ENCODE measurements at regions not wholly inside any gene's neighbourhood (a gene's known extent, or its start where the extent isn't known, plus 50 kb on each side); places are given as distances from the start of the nearest gene placed in this dataset.
"Not testable (repeated sequence)": the region's sequence is repeated elsewhere in the genome, so short reads cannot be mapped to it uniquely, and the experiment has no call there.

DNA sequence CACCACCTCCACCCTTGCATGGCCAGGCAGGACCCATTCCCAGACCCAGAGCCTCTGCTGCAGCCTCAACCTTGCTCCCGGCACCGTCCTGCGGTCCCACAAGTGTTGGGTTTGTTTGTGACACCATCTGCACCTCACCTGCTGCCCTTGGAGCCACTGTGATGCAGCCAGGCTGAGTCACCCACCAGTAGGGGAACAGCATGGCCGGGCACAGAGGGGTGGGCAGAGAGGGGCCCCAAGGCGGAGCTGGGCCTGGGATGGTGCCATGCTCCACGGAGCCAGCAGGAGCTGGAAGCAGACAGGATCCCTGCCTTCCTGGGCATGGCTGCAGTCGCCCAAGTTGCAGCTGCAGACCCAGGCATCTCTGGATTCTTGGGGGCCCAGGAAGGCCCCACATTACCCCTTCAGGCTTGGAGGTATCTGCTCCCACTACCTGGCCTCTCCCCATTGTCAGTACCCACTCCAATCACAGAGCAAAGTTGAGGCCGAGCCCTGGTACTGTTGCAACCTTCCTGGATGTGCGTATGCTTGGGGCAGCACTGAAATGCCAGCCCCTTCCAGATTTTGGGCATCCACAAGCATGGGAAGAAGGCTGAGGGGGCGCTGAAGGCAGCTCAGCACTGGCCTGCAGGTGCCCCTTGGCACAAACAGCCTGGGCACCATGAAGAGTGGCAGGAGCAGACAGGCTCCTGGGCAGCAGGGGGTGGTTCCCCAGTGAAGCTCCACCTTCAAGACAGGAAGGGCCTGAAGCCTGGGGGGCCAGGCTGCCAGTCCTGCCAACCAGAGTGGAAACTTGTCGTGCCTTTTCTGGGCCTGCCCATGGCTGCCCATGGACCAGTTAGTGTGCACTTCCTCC lies 172.8 kb downstream of the MATN1 start:
- DNase-seq = no peak

DNA sequence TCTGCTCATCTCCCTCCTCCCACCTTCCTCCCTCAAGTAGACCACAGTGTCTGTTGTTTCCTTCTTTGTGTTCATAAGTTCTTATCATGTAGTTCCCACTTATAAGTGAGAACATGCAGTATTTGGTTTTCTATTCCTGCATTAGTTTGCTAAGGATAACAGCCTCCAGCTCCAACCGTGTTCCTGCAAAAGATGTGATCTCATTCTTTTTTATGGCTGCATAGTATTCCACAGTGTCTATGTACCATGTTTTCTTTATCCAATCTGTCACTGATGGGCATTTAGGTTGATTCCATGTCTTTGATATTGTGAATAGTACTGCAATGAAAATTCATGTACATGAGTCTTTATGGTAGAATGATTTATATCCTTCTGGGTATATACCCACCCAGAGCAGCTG lies 173.5 kb downstream of the MATN1 start:
- not testable (repeated sequence) for DNase-seq

DNA sequence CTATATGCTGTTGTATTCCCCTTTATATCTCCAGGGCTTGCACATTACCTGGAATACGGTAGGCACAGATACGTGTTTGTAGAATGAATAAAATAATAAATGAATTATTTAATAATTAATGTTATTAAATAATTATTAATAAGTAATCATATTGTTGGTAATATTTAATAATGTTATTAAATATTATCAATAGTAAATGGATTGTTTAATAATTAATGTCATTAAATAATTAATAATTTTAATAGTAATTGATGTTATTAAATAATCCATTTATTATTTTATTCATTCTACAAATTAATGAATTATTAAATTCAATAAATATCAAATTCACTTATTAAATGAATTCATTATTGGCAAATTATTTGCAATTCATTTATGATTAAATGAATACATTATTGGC lies 175.1 kb downstream of the MATN1 start:
- no peak for DNase-seq

DNA sequence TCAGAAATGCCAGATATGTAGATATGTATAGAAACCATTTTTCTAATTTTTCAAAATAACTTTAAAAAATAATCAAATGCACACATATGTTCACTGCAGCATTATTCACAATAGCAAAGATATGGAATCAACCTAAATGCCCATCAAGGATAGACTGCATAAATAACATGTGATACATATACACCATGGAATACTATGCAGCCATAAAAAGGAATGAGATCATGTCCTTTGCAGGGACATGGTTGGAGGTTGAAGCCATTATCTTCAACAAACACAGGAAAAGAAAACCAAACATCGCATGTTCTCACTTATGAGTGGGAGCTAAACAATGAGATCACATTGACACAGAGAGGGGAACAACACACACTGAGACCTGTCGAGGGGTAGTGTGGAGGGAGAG lies 176.1 kb downstream of the MATN1 start:
- not testable (repeated sequence) for DNase-seq

DNA sequence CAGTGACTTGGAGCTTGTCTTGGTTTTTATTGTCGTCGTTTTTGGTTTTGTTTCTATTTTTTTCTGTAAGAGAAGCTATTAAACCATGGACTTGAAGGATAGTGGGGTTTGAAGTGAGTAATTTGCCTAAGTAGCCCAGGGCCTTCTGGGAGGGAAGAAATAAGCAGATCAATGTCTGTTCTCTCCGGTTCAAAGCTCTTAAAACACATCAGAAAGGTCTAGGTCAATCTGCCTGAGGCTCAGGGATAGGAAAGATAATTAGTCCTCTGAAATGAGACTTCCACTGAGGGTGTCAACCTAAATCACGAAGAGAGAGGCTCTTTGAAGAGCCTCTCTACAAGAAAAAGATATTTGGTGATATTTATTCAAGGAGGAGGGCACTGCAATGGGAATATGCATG lies 178.0 kb downstream of the MATN1 start:
- DNase-seq = no peak

DNA sequence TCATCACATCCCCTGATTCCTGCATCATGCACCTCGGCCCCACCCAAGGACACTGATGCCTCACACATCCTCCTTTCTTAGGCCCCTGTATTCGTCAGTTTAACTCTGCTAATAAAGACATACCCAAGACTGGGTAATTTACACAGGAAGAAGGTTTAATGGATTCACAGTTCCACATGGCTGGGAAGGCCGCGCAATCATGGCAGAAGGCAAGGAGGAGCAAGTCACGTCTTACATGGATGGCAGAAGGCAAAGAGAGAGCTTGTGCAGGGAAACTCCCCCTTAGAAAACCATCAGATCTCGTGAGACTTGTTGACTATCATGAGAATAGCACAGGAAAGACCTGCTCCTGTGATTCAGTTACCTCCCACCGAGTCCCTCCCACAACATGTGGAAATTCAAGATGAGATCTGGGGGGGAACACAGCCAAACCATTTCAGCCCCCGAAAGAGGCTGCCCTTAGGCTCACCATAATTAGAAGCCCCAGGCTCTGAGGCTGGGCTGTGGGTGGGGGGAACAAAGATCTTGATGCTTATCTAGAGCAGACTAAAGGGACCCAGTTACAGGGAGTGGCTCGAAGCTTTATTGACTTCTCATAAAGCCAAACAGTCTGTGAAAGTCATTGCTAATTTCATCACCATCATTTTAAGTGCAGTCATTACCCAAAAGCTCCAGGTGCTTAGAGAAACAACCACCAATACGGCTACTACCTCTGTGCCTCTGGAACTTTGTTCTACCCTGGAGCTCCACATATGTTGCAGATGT lies 181.5 kb downstream of the MATN1 start:
- DNase-seq = no peak

DNA sequence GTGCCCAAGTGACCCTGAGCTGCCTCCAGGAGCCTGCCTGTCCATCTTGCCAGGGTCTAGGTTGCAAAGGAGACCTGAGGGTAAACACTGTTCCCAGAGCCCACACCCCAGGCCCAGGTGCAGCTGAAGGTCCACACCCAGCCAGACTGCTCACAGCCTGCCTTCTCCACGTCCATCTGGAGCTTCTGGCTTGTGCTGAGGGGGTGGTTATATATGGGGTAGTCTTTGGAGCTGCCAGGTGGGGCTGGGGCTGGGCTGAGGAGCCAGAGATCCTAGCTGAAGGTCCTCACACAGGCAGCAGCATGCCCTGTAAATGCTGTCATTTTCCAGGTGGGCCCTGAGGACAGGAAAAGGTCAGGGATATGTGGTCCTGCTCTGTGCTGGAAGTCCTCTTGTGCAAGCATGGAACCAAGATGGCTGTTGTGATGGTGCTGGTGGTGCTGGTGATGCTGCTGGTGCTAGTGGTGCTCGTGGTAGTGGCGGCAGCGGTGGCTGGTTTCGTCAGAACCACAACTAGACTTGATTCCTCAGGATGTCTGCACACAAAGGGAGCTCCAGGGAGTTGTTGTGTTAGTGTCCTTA lies 182.7 kb downstream of the MATN1 start:
- DNase-seq = no peak

DNA sequence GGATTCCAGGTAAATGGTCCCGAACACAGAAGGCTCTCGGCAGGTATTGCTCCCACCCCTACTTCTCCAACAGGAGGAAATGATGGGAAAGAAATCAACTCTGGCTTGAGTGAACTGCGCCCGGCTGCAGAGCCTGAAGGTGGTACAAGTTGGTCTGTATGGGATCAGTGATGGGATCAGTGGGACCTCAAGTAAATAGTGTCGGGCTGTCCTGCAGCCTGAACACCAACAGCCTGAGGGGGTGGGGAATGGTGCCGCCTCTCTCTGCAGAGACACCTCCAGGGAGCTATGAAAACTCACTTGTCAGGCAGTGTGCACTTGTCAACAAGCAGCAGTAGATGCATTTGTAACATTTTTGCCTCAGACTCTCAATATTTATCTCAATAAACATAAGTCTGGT lies 183.5 kb downstream of the MATN1 start:
- DNase-seq = no peak

DNA sequence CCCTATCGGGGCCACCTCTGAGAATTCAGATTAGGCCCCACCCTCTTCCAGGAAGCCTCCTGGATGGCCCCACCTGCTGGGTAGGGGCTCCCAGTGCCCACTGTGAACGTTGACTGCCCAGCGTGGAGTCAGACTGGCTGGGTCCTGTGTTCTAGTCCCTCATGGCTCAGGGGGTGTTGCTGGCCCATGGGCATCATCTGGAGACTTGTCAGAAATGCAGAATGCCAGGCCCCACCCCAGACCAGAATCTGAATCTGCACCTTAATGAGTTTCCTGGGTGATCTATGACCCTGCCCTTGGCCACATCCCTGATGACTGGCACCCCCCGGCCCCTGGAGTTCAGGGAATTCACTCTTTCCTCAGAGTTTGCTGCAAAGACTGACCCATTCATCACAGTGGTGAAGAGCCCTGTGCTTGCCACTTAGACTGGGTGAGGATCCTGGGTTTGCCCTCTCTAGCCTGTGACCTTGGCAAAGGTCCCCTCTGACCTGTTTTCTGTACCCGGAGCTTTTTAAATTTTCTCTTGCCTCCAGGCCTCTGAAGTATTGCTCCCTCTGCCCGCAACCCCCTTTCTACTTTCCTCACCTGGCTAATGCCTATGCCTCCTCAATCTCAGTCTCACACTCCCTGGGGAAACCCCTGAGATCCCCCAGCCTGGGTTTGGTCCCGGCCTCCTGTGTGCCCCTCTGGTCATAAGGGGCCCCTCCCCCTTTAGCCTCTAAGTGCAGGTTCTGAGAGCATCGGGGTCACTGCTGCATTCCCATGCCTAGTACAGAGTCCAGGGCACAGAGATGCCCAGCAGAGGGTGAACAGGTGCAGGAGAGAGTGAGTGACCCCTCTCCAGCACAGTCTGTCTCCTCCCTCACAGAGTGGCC lies 184.2 kb downstream of the MATN1 start:
- DNase-seq = no peak

DNA sequence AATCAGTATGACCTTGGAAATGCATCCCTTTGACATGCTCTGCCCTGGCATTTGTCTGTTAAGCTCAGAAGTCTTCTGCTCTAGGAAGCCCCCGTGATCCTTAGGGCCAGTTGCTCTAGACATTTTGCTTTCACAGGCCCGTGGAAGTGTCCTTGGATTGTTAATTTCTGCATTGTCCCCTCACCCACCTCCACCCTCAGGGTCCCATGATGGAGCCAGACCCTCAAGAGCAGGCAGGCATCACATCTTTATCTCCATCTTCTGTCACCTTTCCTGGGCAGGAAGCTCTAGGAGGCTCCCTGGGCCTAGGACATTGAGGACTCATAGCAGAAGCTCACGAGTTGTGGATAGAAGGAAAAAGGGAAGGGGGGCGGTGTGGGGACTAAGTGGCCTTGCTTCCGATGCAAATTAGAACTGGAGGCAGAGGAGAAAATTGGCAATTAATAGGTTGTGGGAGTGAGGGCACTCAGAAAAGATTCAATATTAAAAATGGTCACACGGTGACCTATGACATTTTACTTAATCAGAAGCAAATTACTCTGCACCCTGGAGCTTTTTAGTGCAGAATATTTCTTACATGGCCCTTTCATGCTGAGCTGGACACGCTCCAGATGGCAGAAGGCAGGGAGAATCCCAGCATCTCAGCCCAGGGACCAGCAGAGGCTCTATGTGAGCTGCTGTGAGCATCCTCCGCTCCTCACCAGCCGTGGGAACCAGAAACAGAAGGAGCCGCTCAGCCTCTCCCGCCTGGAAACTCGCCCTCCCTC lies 185.0 kb downstream of the MATN1 start:
- no peak for DNase-seq

DNA sequence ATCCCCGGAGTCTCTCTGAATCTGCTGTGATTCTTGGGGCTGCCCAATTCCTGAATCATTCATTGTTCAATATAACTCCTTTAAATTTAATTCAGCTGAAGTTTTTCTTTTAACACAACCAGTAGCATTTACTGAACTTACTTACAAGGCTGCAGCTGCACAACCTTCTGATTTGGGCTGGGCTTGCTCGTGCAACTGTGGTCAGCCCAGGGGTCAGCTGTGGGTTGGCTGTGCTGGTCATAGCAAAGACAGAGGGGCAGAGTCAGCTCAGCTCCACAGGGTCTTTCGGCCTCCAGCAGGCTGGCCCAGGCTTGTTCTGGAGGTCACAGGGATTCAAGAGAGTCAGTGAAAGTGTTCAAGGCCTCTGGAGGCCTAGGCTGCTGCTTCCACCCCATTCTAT lies 186.1 kb downstream of the MATN1 start:
- no peak for DNase-seq

DNA sequence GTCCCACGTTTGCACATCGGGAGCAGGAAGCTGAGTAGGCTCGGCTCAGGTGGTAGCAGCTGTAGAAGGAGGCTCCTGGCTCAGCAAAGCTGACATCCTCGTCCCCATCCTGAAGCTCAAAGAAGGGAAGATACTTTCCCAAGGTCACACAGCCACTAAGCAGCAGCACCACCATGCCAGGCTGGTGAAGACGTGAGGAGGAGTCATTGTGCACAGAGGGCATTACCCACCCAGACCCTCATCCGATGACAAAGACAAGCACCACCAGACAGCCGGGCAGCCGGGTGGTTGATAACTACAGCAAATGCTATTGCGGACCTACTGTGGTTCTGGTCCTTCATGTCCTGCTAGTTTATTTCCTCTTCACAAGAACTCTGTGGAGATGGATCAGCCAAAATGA lies 186.9 kb downstream of the MATN1 start:
- DNase-seq = no peak

DNA sequence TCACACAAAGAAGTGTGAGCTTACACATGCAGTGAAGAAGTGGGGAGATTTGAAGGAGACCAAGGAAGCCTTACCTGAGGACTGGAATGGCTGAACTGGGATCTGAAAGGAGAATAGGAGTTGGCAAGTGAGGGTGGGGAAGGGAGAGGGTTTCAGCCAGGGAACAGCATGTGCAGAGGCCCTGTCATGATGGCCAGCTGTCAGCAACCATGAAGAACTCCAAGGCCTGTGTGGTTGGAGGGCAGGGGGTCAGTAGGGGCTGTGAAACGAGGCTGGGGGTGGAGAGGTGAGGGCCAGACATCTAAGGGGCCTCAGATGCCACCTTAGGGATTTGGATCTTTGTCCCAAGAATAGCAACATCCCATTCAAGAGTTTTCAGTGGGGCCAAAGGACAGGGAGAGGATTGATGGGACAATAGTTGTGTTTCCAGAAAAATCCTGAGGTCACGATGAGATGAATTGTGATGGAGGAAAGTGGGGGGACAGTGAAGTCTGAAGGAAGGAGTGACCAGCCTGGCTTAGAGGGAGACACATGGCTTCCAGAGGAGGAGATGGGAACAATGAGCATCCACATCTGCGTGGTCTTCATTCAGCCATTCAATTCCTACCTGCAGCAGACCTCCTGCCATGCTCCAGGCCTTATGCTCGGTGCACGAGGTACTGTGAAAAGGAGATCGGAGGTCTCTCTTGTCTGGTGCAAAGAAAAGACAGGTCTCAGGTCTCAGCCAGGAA lies 187.6 kb downstream of the MATN1 start:
- DNase-seq = no peak

DNA sequence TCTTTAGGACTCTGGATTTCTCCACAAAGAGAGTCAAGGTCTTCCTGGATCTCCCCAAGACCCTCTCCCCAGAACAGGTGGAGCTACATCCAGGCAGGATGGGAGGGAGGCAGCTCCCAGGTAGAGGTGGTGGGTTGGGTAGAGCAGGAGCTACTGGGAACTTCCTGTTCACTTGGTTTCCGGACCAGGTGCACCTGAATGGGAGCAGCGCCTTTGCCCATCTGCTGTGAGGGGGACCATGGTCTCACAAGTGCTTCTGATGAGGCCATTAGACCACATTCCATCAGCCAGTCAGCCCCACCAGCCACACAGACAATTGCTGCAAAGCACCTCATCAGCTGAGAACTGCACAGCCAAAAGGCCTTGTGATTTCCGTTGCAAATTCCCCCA lies 188.8 kb downstream of the MATN1 start:
- DNase-seq = no peak

DNA sequence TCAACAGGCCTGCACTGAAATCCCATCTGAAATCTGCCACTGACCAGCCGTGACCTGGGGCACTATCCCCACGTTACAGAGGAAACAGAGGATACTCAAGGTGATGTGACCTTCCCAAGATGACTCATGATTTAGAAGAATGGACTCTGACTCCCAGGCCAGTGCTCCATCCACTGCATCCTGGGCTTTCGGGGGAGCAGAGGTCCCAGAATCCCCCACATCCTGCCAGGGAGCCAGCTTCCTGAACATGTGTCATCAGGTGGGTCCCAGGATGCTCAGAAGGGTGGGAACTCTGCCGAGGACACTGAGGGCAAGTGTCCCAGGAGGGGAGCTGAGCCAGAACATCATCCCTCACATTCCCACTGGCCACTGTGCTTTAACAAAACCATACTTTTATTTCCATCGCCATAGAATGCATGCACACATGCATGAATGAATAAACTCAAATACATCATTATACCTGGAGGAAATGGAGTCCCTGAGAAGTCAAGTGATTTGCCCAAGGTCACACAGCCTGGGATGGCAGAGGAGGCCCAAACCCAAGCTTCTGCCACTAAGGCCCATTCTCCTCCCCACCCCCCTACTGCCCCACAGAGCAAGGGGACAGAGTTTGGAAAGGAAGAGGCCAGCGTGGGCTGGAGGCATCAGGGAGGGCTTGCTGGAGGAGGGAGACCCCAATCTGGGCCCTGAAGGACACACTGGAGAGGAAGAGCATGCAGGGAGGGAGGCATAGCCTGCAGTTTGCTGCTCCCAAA lies 189.4 kb downstream of the MATN1 start:
- no peak for DNase-seq

DNA sequence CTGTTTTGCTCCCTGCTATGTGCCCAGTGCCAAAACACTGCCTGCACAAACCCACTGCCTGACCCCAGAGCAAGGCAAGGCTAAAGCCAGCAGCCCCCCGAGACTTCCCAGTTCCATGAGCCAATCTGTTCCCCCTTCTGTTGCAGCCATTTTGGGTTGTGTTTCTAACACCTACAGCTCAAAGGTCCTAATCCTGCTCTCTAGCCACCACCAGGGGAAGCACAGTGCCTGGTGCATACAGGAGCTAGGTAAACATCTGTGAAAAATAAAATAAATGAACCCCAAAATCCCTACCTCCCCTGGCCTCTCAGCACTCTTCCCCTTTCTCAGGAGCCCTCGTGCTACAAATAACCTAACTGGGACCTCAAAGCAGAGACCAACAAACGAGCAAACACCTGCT lies 190.2 kb downstream of the MATN1 start:
- DNase-seq = no peak

DNA sequence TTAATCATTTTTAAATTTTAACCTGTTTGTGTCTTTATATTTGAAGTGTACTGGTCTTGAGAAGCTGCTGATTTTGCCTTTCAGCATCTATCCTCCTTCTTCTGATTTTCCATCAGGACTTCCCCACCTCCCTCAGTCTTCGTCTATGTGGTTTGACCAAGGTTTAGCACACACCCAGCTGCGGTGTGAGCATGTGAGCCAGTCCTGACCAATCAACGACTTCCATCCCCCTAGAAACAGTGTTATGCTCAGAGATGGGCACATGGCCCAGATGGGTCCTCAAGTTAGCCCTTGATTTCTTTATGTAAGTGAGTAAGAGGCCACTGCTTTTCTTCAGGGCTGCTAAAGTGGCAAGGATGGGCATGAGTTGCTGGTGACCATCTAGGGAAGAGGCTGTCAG lies 190.8 kb downstream of the MATN1 start:
- DNase-seq = no peak

DNA sequence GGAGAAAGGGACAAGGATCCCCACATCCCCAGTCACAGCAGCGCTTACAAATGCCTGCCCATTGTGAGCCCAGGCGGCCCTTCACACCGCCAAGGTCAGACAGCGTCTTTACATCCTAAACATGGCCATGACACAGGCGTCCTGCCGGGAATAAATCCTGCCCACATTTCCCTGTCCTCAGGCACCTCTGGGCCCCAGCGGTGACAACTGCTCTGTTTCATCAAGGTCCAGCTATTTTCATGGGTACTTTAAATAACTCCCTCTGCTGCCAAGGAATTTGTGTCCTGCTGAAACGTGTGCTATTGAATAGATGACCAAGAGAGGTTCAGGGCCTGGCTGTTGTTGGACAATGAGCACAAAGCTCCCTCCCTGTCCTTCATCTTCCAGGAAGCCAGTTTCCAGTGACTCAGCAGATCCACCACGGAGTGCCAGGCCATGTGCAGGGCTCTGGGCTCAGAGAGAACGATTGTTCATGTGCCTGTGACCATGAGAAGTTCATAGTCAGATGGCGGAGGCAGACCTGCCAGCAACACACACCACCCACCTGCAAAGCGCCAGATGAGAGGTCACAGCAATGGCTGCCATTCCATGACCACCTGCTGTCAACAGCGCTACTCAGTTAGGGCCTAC lies 195.8 kb downstream of the MATN1 start:
- DNase-seq = no peak

DNA sequence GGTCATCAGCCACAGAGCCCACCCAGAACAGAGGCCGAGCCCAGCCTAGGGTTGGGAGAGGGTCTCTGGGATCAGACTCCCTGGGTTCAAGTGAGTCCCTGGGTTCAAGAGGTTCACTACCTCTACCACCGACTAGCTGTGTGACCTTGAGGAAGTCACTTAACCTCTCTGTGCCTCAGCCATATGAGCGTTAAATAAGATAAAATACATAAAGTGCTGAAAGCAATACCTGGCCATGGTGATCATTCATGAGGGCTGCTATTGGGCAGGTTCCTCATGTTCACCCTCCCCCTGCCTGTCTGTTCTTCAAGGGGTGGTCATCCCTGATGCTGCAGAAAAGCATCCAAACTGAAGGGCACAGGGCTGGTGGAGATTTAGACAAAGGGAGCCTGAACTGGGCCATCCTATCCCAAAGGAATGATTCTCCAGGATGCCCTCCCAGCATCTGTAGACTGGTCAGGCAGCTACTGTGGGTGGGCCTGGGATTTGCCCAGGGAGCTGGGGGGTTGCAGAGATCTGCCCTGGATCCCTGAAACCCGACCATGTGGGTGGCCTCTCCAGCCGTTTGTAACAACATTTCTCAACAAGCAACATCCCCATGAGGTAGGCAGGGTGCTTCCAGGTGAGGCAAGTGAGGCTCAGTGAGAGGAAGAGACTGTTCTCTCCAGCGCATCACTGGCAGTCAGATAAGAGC lies 196.6 kb downstream of the MATN1 start:
- no peak for DNase-seq

Measured in NCI-H1048 (cell line).